ENCODE measurements at regions not wholly inside any gene's neighbourhood (a gene's known extent, or its start where the extent isn't known, plus 50 kb on each side); places are given as distances from the start of the nearest gene placed in this dataset.
"Not testable (repeated sequence)": the region's sequence is repeated elsewhere in the genome, so short reads cannot be mapped to it uniquely, and the experiment has no call there.

- not testable (repeated sequence) for TF ChIP-seq CTCF, EP300, POLR2A (IDR thresholded peaks at IDR 0.05)
These were observed 1057.9 kb upstream of the LRRTM1 start for GRCh38 chr2:81362468-81362867.

Measured in ovary (tissue), 3 donors.